ENCODE measurements at regions not wholly inside any gene's neighbourhood (a gene's known extent, or its start where the extent isn't known, plus 50 kb on each side); places are given as distances from the start of the nearest gene placed in this dataset.

- no peak for TF ChIP-seq CTCF (conservative IDR thresholded peaks at IDR 0.05)
- TF ChIP-seq EZH2 (IDR thresholded peaks at IDR 0.05; ENCODE audit: low read depth), result no peak
Measured at GRCh38 chr2:236976266-236977062, 109.2 kb upstream of the COPS8 start.
